ENCODE measurements at regions not wholly inside any gene's neighbourhood (a gene's known extent, or its start where the extent isn't known, plus 50 kb on each side); places are given as distances from the start of the nearest gene placed in this dataset.

- TF ChIP-seq CTCF (conservative IDR thresholded peaks at IDR 0.05) = no peak
- TF ChIP-seq ZFX (IDR thresholded peaks at IDR 0.05) = no peak
These were observed 764.0 kb upstream of the SLITRK5 start for GRCh38 chr13:86907156-86907555.
